Islet of Langerhans (tissue), 1 donor: ENCODE measurements at regions not wholly inside any gene's neighbourhood (a gene's known extent, or its start where the extent isn't known, plus 50 kb on each side); places are given as distances from the start of the nearest gene placed in this dataset.

Experiments used
- FAIRE-seq: peaks from one replicate; lab custom pipeline; 2011; peaks lifted over from hg19 to GRCh38; lab: Jason Lieb, UNC

GRCh38 chr5:73395256-73395655, 53.3 kb downstream of the FOXD1 start:
- FAIRE-seq: no peak

- FAIRE-seq: no peak
Observed at GRCh38 chr5:73394610-73395009, 54.0 kb downstream of the FOXD1 start.

DNA sequence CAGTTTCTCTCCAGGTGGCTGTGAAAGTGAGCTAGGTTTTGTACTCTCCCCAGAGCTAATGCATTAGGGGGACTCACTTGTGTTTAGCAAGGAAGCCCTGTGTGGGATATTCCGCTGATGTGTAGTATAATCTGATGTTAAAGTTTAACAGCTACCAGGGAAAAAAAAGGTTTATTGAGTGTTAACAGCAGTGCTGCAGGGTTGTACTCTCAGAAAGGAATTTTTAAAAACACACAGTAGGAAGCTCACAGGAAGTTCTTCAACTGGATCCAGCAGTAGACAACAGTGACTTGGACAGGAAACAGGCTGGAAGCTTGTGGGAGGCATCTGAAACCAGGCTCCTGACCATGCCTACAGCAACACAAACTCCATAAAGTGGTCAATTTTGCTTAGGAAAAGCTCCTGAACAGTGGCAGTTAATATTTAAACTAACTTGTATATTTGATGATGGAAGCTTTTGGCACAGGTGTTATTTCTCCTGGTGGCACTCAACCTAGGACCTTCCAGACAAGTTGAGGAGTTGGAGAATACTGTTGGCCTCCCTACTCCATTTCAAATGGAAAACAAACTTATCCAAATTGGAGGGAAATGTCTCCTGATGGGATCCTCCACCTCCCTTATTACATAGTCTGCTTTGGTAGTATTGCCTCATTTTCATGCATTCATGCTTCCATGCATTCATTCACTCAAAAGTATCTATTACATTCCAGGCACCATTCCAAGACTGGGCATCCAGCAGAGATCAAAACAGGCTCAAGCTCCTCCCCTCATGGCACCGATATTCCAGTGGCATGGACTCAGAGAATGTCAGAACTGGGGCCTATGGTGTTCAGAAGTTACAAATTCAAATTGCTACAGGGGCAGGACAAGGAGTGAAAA, 54.7 kb downstream of the FOXD1 start:
- FAIRE-seq: no peak

- no peak for FAIRE-seq
Observed at GRCh38 chr5:73392775-73393174, 55.8 kb downstream of the FOXD1 start.

DNA sequence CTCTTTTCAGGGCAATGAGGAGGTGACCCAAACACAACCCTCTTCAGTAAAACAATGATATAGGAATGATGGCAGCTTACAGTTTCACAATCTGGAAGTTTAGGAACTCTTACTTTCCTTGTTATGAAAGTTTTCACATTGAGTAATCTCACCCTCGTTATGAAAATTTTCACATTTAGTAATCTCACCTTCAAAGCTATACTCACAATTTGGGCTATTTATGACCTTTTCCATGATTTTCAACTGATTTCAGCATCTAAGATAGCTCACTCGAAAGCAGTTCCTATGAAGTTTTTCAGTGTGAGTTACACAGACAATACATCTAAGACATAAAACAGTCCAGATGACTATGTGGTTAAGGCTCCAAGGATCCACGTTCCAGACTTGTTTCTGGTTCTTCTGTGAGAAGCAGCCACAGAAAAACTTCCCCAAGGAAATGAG, 57.1 kb downstream of the FOXD1 start:
- FAIRE-seq: no peak

DNA sequence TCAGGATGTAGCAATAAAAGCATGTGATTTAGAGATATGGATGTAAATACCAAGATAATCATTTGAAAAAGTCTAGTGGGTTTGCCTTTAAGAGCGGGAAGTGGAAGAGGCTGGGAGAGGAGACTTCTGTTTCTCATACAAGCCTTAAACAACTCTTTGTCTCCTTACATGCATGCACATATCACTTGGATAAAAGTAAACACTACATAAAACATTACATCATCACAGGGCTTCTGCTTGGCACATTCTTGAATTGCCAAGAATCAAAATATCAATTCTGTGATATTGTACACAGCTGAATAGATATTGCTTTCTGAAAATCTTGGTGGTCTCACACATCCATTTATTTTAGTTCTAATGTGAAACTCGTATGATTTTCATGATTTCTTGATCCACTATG, 57.6 kb downstream of the FOXD1 start:
- FAIRE-seq: no peak

DNA sequence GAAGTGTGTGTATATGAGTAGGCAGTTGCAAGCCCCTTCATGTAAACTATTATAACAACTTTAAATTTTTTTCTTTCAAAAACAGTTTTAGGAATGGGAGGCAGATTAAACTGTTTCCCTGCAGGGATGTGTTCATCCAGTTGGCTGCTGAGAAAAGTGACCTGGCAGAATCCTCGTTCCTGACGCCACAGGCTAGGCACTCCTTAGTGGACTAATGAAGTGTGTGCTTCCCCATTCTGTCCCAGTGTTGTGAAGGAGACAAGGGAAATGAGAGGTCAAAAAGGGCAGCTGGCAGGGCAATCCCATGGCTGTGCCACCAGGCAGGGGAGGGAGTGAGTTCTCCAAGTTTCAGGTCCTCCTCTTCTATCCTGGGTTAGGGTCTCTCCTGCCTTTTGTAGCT, 59.8 kb downstream of the FOXD1 start:
- FAIRE-seq: no peak

GRCh38 chr5:73388306-73388684, 60.3 kb downstream of the FOXD1 start:
- no peak for FAIRE-seq

DNA sequence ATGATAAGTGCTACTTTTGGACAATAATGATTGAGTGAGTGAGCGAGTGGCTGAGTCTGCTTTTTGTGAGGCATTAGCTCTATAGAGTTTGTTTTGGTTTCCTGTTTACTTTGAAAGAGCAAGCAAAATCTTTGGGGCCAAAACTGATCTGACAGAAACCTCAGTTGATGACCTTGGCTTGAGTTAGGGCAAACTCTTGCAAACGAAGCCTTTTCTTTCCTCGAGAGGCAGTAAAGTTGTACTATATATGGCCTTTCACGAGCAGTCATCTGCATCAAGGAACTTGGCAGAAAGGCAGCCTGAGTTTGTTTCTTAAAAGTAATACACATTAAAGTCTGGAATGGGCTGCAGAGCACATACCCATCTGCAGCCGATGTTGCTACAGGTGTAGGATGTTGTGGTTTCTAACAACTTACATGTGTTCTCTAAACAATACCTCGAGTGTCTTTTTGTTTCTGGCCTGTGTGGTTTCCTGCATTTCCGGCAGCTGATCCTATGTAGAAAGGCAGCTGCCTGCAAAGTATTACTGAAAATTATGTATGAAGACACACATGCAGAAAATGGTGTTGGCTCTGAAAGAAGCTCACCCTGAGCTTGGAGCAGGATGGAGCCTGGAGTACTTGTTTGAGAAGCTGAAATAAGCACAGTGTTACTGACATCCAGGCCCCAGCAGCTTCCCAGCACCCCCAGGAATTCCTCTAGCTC, 60.8 kb downstream of the FOXD1 start:
- FAIRE-seq: no peak

DNA sequence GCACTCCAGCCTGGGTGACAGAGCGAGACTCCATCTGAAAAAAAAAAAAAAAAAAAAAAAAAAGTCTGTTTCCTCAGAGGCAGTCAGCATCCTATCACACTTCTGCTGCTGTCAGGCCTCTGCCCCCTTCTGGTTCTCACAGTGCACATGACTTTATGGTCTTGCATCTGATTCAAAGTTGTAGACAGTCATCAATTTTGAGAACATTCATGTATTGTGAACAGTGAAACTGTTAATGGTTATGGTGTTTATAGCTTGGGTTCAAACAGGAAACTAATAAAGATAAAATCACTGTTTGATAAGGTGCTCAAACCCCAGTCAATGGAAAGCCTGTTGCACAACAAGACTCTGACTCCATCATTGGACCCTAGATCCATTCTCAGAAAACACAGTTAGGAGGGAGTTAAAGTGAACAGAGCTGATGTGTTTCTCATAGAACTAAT, 61.4 kb downstream of the FOXD1 start:
- FAIRE-seq: no peak

DNA sequence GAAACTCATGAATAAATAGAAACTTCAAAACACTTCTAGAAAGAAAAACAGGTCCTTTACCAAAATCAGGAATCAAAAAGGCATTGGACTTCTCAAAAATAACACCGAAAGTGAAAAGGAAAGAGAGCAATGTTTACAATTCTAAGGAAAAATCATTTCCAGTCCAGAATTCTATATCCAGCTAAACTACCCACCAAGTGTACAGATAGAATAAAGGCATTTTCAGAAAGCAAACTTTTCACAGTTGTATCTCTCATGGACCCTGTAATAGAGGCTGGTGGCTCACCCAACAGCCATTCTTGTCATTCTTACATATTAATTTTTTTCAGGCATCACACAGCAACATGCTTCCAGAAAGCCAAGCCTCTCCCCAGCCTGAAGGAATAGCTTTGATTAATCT, 63.7 kb downstream of the FOXD1 start:
- no peak for FAIRE-seq

DNA sequence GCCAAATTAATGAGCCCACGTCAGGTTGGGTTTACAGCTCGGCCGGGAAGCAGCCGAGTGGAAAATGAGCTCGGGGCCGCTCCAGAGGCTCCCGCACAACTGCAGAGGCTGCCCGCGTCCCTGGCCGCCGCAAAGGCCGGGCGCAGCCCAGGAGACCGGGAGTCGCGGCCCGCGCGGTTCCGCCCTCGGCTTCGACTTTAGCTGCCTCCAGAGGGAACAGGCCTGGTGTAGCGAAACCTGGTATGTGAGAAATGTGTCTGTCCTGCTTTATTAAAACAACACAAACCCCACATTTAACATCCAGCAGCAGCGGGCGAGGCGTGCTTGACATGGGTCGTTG, 66.2 kb downstream of the FOXD1 start:
- no peak for FAIRE-seq

GRCh38 chr5:73381590-73382400, 66.8 kb downstream of the FOXD1 start:
- no peak for FAIRE-seq

GRCh38 chr5:73380710-73381589, 67.6 kb downstream of the FOXD1 start:
- FAIRE-seq: no peak

GRCh38 chr5:73380041-73380440, 68.5 kb downstream of the FOXD1 start:
- no peak for FAIRE-seq

GRCh38 chr5:73379435-73379834, 69.1 kb downstream of the FOXD1 start:
- no peak for FAIRE-seq

DNA sequence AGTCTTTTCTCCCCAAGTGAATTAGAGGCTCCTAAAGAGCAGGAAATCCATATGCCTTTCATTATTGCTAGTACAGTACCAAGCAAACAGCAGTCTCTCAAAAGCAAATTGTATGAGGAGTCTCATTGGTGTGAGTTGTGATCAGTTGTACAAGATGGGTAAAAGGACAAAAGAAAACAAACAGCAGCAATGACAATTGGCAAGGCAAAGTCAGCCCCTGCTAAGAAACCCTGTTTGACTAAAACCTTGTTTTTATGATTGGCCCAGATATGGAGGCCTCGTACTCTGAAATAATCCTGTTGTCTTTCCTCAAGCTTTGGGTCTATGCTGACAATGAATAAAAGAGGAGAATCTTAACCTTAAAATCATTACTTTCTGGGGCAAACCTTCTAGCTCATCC, 69.8 kb downstream of the FOXD1 start:
- FAIRE-seq: no peak

DNA sequence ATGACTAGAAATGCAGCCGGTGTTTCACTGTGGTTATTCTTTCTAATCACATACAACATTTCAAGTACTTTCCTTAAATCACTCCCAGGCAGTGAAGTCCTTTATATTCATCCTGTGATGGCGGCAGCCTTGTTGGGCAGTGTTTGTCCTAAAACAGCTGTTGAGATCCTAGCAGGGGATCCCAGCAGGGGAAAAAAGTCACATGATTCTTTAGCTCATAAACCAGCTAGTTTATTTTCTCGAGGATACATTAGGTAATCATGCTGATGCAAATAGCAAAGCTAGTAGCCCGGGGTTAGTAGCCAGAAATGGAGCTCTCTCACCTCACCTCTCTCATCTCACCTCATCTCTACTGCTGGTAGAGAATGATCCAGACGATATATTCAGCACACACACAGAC, 70.5 kb downstream of the FOXD1 start:
- no peak for FAIRE-seq

GRCh38 chr5:73376618-73377170, 71.9 kb downstream of the FOXD1 start:
- FAIRE-seq: no peak

DNA sequence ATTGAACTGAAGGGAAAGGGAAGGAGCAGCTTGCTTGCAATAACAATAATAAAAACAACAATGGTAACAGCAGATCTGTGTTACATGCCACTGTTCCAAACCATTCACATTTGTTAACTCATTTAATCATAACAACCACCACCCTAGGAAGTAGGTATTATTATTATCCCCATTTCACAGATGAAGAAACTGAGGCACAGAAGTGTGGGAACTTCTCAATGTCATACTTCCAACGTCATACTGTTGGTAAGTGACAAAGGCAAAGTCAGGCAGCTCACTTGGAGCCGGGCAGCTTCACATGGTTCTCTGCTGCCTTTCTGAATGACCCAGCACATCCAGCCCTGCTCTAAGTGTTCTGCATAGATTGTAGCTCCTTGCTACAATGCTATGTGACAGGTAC, 72.6 kb downstream of the FOXD1 start:
- no peak for FAIRE-seq

DNA sequence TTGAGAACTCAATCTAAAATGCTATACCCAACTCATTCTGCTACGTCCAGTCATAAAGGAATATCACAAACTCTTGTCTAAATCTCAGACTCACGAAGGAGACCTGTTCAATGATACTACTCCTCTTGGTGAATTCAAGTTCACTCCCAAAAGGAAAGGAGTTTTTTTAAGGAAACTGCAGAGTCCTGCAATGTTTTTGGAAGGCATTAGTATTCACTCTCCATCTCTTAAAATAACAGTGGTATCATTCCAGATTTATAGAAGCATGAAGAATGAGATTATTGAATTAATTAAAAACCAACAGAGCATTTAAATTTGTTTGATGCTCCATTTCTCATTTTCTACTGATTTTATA, 73.4 kb downstream of the FOXD1 start:
- no peak for FAIRE-seq
